K562 (cell line): ENCODE measurements at regions not wholly inside any gene's neighbourhood (a gene's known extent, or its start where the extent isn't known, plus 50 kb on each side); places are given as distances from the start of the nearest gene placed in this dataset.

Experiments
- EP300 ChIP-seq: IDR thresholded peaks from 2 replicates; pipeline ENCODE4 v1.6.1; 2012; ENCODE audit warnings: low read length, improper control_type of control experiment
- KAT2B ChIP-seq: IDR thresholded peaks from one replicate; pipeline ENCODE4 v1.6.1; 2012; ENCODE audit warnings: low read depth, mild to moderate bottlenecking, control low read depth, inconsistent platforms, low read length, moderate library complexity
- NFRKB ChIP-seq: fragments of 450-650 bp; IDR thresholded peaks from 2 replicates; pipeline ENCODE4 v1.6.1; 2016; ENCODE audit warnings: low read depth
- RAD21 ChIP-seq, 2 experiments: fragments of 250-450 bp in 1 of 2; fragments of 450-650 bp in 1 of 2; sonication (Bioruptor Pico) in 1 of 2; formaldehyde crosslinking in 1 of 2; IDR thresholded peaks in 1 of 2; conservative IDR thresholded peaks in 1 of 2; 2 replicates each; pipeline versions ENCODE4 v1.4.0 to v1.8.0; 2020 to 2022; ENCODE audit warnings: mild to moderate bottlenecking in 2 of 2, moderate library complexity in 1 of 2
- RBM15 ChIP-seq: fragments of 200-400 bp; formaldehyde crosslinking; IDR thresholded peaks from 2 replicates; pipeline ENCODE4 v1.6.1; 2018; ENCODE audit warnings: mild to moderate bottlenecking, low read length, moderate library complexity; ENCODE audit not compliant: insufficient read depth
- SRSF9 ChIP-seq: fragments of 200-400 bp; formaldehyde crosslinking; IDR thresholded peaks from 2 replicates; pipeline ENCODE4 v1.6.1; 2017; ENCODE audit warnings: low read depth, low read length, borderline replicate concordance
- YY1 ChIP-seq, 3 experiments: IDR thresholded peaks; 2 replicates each; pipeline ENCODE4 v1.6.1; 2011; ENCODE audit warnings: low read length in 2 of 3, mild to moderate bottlenecking in 2 of 3, moderate library complexity in 2 of 3, borderline replicate concordance in 1 of 3, control low read depth in 1 of 3, low read depth in 1 of 3; ENCODE audit not compliant: insufficient read depth in 3 of 3, insufficient replicate concordance in 2 of 3, control insufficient read depth in 1 of 3, insufficient read length in 1 of 3; ENCODE audit errors: extremely low read depth in 1 of 3
- ZZZ3 ChIP-seq: fragments of 450-650 bp; IDR thresholded peaks from 2 replicates; pipeline ENCODE4 v1.6.1; 2016; ENCODE audit warnings: antibody characterized with exemption, mild to moderate bottlenecking, moderate library complexity
- TF ChIP-seq, protein P1 (sequence below), 3 experiments: IDR thresholded peaks in 2 of 3; conservative IDR thresholded peaks in 1 of 3; 2 replicates each; pipeline ENCODE4 v1.5.1; 2011 to 2012; ENCODE audit warnings: low read length in 3 of 3, mild to moderate bottlenecking in 3 of 3, control low read depth in 2 of 3, improper control_type of control experiment in 1 of 3, inconsistent platforms in 1 of 3, low read depth in 1 of 3, mixed read lengths in 1 of 3, moderate library complexity in 1 of 3; ENCODE audit not compliant: insufficient read depth in 2 of 3
- TF ChIP-seq, protein P2 (sequence below): fragments of 450-650 bp; IDR thresholded peaks from 2 replicates; pipeline ENCODE4 v1.6.1; 2016; ENCODE audit warnings: borderline replicate concordance

DNA sequence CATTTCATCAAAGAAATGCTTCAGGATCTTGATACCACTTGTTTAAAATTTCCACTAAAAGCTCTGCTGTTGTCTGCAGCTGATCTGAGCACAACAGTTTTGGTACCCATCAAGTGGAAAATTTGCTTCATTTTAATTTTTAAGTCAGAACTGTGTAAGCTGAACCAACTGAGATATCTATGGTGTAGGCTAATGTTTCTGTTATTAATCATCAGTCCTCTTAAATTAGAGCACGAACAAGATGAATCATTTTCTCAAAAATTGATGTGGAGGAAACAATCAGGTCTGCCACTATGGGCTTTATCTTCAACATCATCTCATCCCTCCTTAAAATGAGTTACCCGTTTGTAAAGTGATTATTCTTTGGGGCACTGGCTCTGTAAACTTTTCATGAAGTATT is 221.5 kb upstream of the NBEA start:
- TF ChIP-seq YY1 (IDR thresholded peaks at IDR 0.05; ENCODE audit: borderline replicate concordance in 1 of 3, control insufficient read depth in 1 of 3, extremely low read depth in 1 of 3, insufficient read depth in 3 of 3, insufficient read length in 1 of 3, insufficient replicate concordance in 2 of 3, low read depth in 1 of 3, low read length in 2 of 3) (no peak), KAT2B (no peak), NFRKB (no peak), EP300 (no peak), RAD21 (CRISPR knock-in tag; conservative IDR thresholded peaks at IDR 0.05 in 1 of 2, IDR thresholded peaks at IDR 0.05 in 1 of 2) (no peak), RBM15 (no peak), ZZZ3 (no peak), SRSF9 (no peak)
- TF ChIP-seq, protein P1, sequence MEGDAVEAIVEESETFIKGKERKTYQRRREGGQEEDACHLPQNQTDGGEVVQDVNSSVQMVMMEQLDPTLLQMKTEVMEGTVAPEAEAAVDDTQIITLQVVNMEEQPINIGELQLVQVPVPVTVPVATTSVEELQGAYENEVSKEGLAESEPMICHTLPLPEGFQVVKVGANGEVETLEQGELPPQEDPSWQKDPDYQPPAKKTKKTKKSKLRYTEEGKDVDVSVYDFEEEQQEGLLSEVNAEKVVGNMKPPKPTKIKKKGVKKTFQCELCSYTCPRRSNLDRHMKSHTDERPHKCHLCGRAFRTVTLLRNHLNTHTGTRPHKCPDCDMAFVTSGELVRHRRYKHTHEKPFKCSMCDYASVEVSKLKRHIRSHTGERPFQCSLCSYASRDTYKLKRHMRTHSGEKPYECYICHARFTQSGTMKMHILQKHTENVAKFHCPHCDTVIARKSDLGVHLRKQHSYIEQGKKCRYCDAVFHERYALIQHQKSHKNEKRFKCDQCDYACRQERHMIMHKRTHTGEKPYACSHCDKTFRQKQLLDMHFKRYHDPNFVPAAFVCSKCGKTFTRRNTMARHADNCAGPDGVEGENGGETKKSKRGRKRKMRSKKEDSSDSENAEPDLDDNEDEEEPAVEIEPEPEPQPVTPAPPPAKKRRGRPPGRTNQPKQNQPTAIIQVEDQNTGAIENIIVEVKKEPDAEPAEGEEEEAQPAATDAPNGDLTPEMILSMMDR (IDR thresholded peaks at IDR 0.05 in 2 of 3, conservative IDR thresholded peaks at IDR 0.05 in 1 of 3; ENCODE audit: insufficient read depth in 2 of 3, low read depth in 1 of 3, low read length in 3 of 3), result no peak
- TF ChIP-seq, protein P2, sequence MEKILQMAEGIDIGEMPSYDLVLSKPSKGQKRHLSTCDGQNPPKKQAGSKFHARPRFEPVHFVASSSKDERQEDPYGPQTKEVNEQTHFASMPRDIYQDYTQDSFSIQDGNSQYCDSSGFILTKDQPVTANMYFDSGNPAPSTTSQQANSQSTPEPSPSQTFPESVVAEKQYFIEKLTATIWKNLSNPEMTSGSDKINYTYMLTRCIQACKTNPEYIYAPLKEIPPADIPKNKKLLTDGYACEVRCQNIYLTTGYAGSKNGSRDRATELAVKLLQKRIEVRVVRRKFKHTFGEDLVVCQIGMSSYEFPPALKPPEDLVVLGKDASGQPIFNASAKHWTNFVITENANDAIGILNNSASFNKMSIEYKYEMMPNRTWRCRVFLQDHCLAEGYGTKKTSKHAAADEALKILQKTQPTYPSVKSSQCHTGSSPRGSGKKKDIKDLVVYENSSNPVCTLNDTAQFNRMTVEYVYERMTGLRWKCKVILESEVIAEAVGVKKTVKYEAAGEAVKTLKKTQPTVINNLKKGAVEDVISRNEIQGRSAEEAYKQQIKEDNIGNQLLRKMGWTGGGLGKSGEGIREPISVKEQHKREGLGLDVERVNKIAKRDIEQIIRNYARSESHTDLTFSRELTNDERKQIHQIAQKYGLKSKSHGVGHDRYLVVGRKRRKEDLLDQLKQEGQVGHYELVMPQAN, result no peak
